ENCODE measurements at regions not wholly inside any gene's neighbourhood (a gene's known extent, or its start where the extent isn't known, plus 50 kb on each side); places are given as distances from the start of the nearest gene placed in this dataset.

GRCh38 chr6:25132934-25133333 is 146.2 kb upstream of the CARMIL1 start:
- Histone ChIP-seq H3K9me3 (no peaks in the 10 kb centered on the region), H3K36me3 (no peaks in the 10 kb centered on the region), H3K4me3 (no peak overlapping the region), H3K27me3 (no peaks in the 10 kb centered on the region), H3K27ac (peak overlapping the region in 2 of 4 donors; percentile 27 to 77), H3K4me1 (peaks cover 0 to 51% (median 16%) of the 10 kb centered on the region in 4 donors)
- no peak for DNase-seq (ENCODE audit: low spot score in 2 of 2)
- TF ChIP-seq CTCF (IDR thresholded peaks at IDR 0.05) = no peak
- no peak for TF ChIP-seq EP300 (IDR thresholded peaks at IDR 0.05)
- no peak for TF ChIP-seq POLR2A (IDR thresholded peaks at IDR 0.05)
- WGBS, 2 donors = 88 to 95% methylated on average over 1 of the region's 1 CpG

DNA sequence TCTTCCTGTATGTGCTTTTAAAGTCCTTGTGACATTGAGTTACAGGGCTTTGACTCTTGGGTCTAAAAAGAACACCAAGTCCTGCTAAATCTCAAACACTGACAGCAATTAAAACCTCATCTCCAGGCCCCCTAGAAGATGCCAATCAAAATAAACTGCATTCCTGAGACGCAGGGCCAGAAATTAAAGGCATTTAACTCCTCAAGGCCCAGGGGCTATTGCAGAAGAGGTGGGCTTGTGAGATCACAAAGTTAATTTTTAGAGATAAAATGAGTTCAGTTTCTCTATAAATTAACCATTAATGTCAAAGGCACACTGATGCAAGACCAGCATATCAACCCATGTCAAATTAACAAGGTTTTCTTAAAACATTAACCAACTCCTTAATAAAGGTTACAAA is 145.6 kb upstream of the CARMIL1 start:
- Histone ChIP-seq H3K36me3 (no peaks in the 10 kb centered on the region), H3K9me3 (no peaks in the 10 kb centered on the region), H3K27ac (peak overlapping the region in 2 of 4 donors; percentile 27 to 77), H3K27me3 (no peaks in the 10 kb centered on the region), H3K4me1 (peaks cover 0 to 51% (median 16%) of the 10 kb centered on the region in 4 donors), H3K4me3 (no peak overlapping the region)
- no peak for DNase-seq (ENCODE audit: low spot score in 2 of 2)
- 9 to 18% methylated on average over 1 of the region's 1 CpG for WGBS, 2 donors
- TF ChIP-seq CTCF (IDR thresholded peaks at IDR 0.05) = no peak
- TF ChIP-seq POLR2A (IDR thresholded peaks at IDR 0.05) = no peak
- TF ChIP-seq EP300 (IDR thresholded peaks at IDR 0.05) = no peak

DNA sequence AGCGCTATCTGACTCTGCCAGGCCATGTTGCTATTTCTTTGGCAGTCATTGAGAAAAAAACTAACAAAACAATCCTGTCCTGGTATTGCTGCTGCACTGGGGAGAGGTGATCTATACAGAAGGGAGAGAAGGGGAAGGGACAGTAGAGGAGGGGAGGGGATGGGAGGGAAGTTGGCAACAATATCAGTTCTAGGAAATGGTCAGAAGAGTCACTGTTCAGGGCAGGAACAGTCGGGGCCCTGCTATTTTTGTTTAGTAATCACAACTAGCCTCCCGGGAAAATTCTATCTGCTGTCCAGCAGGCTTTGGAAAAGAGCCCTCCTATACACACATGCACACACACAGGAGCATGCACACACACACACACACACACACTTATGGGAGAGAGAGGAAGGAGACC is 142.3 kb upstream of the CARMIL1 start:
- peak overlapping the region in 3 of 4 donors; percentile 70 to 93 (median 81) for H3K27ac ChIP-seq
- 23 to 32% methylated on average over 3 of the region's 3 CpGs for WGBS, 2 donors
- H3K27me3 ChIP-seq = no peaks in the 10 kb centered on the region
- H3K9me3 ChIP-seq = no peaks in the 10 kb centered on the region
- H3K4me3 ChIP-seq = peak overlapping the region in 3 of 4 donors; percentile 1 to 58 (median 55)
- H3K4me1 ChIP-seq = peaks cover 0 to 46% (median 12%) of the 10 kb centered on the region in 4 donors
- H3K36me3 ChIP-seq = no peaks in the 10 kb centered on the region
- TF ChIP-seq EP300 (IDR thresholded peaks at IDR 0.05) = no peak
- TF ChIP-seq CTCF (IDR thresholded peaks at IDR 0.05) = no peak
- TF ChIP-seq POLR2A (IDR thresholded peaks at IDR 0.05) = no peak
- peak in 1 of 2 donors; percentile 23 for DNase-seq (ENCODE audit: low spot score in 2 of 2)

GRCh38 chr6:25137480-25137879 is 141.7 kb upstream of the CARMIL1 start:
- no peak for DNase-seq (ENCODE audit: low spot score in 2 of 2)
- H3K4me1 ChIP-seq = peaks cover 0 to 44% (median 12%) of the 10 kb centered on the region in 4 donors
- TF ChIP-seq POLR2A (IDR thresholded peaks at IDR 0.05) = no peak
- H3K4me3 ChIP-seq = peak overlapping the region; percentile 29 to 59 (median 56)
- H3K27ac ChIP-seq = peak overlapping the region; percentile 71 to 93 (median 86)
- no peaks in the 10 kb centered on the region for H3K27me3 ChIP-seq
- H3K36me3 ChIP-seq = no peaks in the 10 kb centered on the region
- 47 to 55% methylated on average over 7 of the region's 7 CpGs for WGBS, 2 donors
- H3K9me3 ChIP-seq = no peaks in the 10 kb centered on the region

DNA sequence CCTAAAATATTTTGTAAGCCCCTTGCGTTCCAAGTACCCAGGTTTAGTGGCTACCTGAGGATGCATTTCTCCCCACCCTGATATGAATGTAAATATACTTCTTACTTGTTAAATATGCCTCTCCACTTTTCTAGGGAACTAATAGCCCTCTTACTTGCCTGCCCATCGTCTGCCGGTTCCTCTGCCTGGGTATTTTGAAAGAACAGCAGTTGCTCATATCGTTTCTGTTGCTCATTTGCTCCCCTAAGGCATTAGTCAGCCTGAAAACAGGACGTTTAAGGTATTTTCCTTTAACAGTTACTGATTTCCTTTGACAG is 141.3 kb upstream of the CARMIL1 start:
- peaks cover 0 to 44% (median 12%) of the 10 kb centered on the region in 4 donors for H3K4me1 ChIP-seq
- no peak for TF ChIP-seq EP300 (IDR thresholded peaks at IDR 0.05)
- no peak for TF ChIP-seq CTCF (IDR thresholded peaks at IDR 0.05)
- no peak for TF ChIP-seq POLR2A (IDR thresholded peaks at IDR 0.05)
- H3K9me3 ChIP-seq = no peaks in the 10 kb centered on the region
- DNase-seq (ENCODE audit: low spot score in 2 of 2) = peak in 1 of 2 donors; percentile 27
- H3K27ac ChIP-seq = peak overlapping the region; percentile 71 to 93 (median 86)
- no peaks in the 10 kb centered on the region for H3K27me3 ChIP-seq
- peak overlapping the region; percentile 29 to 59 (median 56) for H3K4me3 ChIP-seq
- WGBS, 2 donors = 31 to 34% methylated on average over 5 of the region's 5 CpGs
- H3K36me3 ChIP-seq = no peaks in the 10 kb centered on the region
